GF-D8 (cell line): ENCODE measurements at regions not wholly inside any gene's neighbourhood (a gene's known extent, or its start where the extent isn't known, plus 50 kb on each side); places are given as distances from the start of the nearest gene placed in this dataset.
A peak's percentile ranks its signal among the peaks of the same experiment; 100 is the strongest.
"Not testable (repeated sequence)": the region's sequence is repeated elsewhere in the genome, so short reads cannot be mapped to it uniquely, and the experiment has no call there.

Experiments used
- DNase-seq: peaks from one replicate; lab custom pipeline; 2025; lab: John Stamatoyannopoulos, UW

GRCh38 chr12:63038713-63039100, 103.8 kb upstream of the PPM1H start:
- DNase-seq = no peak

- DNase-seq = no peak
Measured at GRCh38 chr12:63037746-63038712, 103.1 kb upstream of the PPM1H start.

GRCh38 chr12:63036974-63037335, 102.0 kb upstream of the PPM1H start:
- no peak for DNase-seq

- DNase-seq = no peak
Measured at GRCh38 chr12:63036216-63036973, 101.4 kb upstream of the PPM1H start.

- DNase-seq = no peak
Measured at GRCh38 chr12:63034601-63035000, 99.7 kb upstream of the PPM1H start.

GRCh38 chr12:63029676-63030075, 94.7 kb upstream of the PPM1H start:
- no peak for DNase-seq

GRCh38 chr12:63028951-63029350, 94.0 kb upstream of the PPM1H start:
- no peak for DNase-seq

GRCh38 chr12:63025116-63025515, 90.2 kb upstream of the PPM1H start:
- no peak for DNase-seq

- no peak for DNase-seq
Measured at GRCh38 chr12:63023926-63024325, 89.0 kb upstream of the PPM1H start.

- DNase-seq = peak; percentile 8
Measured at GRCh38 chr12:63021116-63021515, 86.2 kb upstream of the PPM1H start.

- no peak for DNase-seq
Measured at GRCh38 chr12:63020269-63020668, 85.3 kb upstream of the PPM1H start.

- no peak for DNase-seq
Measured at GRCh38 chr12:63018273-63018672, 83.3 kb upstream of the PPM1H start.

GRCh38 chr12:63013302-63013701, 78.4 kb upstream of the PPM1H start:
- no peak for DNase-seq

- no peak for DNase-seq
Measured at GRCh38 chr12:63010698-63011097, 75.7 kb upstream of the PPM1H start.

- no peak for DNase-seq
Measured at GRCh38 chr12:63008372-63008771, 73.4 kb upstream of the PPM1H start.

- no peak for DNase-seq
Measured at GRCh38 chr12:63007726-63008125, 72.8 kb upstream of the PPM1H start.

- no peak for DNase-seq
Measured at GRCh38 chr12:63006536-63006935, 71.6 kb upstream of the PPM1H start.

- DNase-seq = no peak
Measured at GRCh38 chr12:63005382-63005781, 70.4 kb upstream of the PPM1H start.

- no peak for DNase-seq
Measured at GRCh38 chr12:63003223-63003819, 68.4 kb upstream of the PPM1H start.

GRCh38 chr12:63002059-63002458, 67.1 kb upstream of the PPM1H start:
- DNase-seq = not testable (repeated sequence)

GRCh38 chr12:62998454-62998853, 63.5 kb upstream of the PPM1H start:
- no peak for DNase-seq

- DNase-seq = no peak
Measured at GRCh38 chr12:62995097-62995496, 60.1 kb upstream of the PPM1H start.

GRCh38 chr12:62986844-62987243, 51.9 kb upstream of the PPM1H start:
- no peak for DNase-seq
